Parathyroid adenoma (tissue), 2 donors: ENCODE measurements at regions not wholly inside any gene's neighbourhood (a gene's known extent, or its start where the extent isn't known, plus 50 kb on each side); places are given as distances from the start of the nearest gene placed in this dataset.

Experiments
- H2AFZ ChIP-seq: fragments of 300-600 bp; sonication (generic); one replicate; pipeline ENCODE4 v1.7.0; 2017; ENCODE audit warnings: antibody characterized with exemption, mild to moderate bottlenecking
- H3K27ac ChIP-seq: fragments of 300-600 bp; sonication (generic); one replicate; pipeline ENCODE4 v1.7.0; 2017
- H3K27me3 ChIP-seq: fragments of 300-600 bp; sonication (generic); one replicate; pipeline ENCODE4 v1.7.0; 2017; ENCODE audit warnings: low read length; ENCODE audit not compliant: control insufficient read depth, insufficient read depth
- H3K36me3 ChIP-seq: fragments of 300-600 bp; sonication (generic); one replicate; pipeline ENCODE4 v1.7.0; 2017; ENCODE audit warnings: low read length; ENCODE audit not compliant: control insufficient read depth, insufficient read depth
- H3K4me1 ChIP-seq: fragments of 300-600 bp; sonication (generic); one replicate; pipeline ENCODE4 v1.7.0; 2017; ENCODE audit warnings: control low read depth
- H3K4me2 ChIP-seq: fragments of 300-600 bp; sonication (generic); one replicate; pipeline ENCODE4 v1.7.0; 2017; ENCODE audit warnings: low read length
- H3K4me3 ChIP-seq: fragments of 300-600 bp; sonication (generic); one replicate; pipeline ENCODE4 v1.7.0; 2017; ENCODE audit warnings: low read depth, low read length
- H3K79me2 ChIP-seq: fragments of 300-600 bp; sonication (generic); one replicate; pipeline ENCODE4 v1.7.0; 2017; ENCODE audit warnings: control low read depth
- H3K9ac ChIP-seq: fragments of 300-600 bp; sonication (generic); one replicate; pipeline ENCODE4 v1.7.0; 2017; ENCODE audit warnings: mild to moderate bottlenecking
- H3K9me3 ChIP-seq: fragments of 300-600 bp; sonication (generic); one replicate; pipeline ENCODE4 v1.7.0; 2017; ENCODE audit warnings: low read length; ENCODE audit not compliant: control insufficient read depth
- CTCF ChIP-seq: fragments of 300-600 bp; sonication (generic); IDR thresholded peaks from one replicate; pipeline ENCODE4 v1.7.0; 2017; ENCODE audit warnings: antibody characterized with exemption, mild to moderate bottlenecking
- donor health status: primary hyperparathyroidism.

GRCh38 chr11:109972939-109973338 lies 120.3 kb upstream of the ZC3H12C start:
- Histone ChIP-seq H3K79me2 (no peaks in the 10 kb centered on the region), H2AFZ (no peak overlapping the region), H3K4me1 (no peaks in the 10 kb centered on the region), H3K4me3 (no peak overlapping the region), H3K4me2 (no peak overlapping the region), H3K36me3 (no peaks in the 10 kb centered on the region), H3K9ac (no peak overlapping the region), H3K9me3 (no peaks in the 10 kb centered on the region), H3K27me3 (no peaks in the 10 kb centered on the region), H3K27ac (no peak overlapping the region)
- no peak for TF ChIP-seq CTCF

GRCh38 chr11:109973486-109973885 lies 119.7 kb upstream of the ZC3H12C start:
- Histone ChIP-seq H3K27me3 (no peaks in the 10 kb centered on the region), H3K4me3 (no peak overlapping the region), H3K4me1 (no peaks in the 10 kb centered on the region), H3K9me3 (no peaks in the 10 kb centered on the region), H3K36me3 (no peaks in the 10 kb centered on the region), H3K27ac (no peak overlapping the region), H2AFZ (no peak overlapping the region), H3K9ac (no peak overlapping the region), H3K79me2 (no peaks in the 10 kb centered on the region), H3K4me2 (no peak overlapping the region)
- TF ChIP-seq CTCF: no peak

- Histone ChIP-seq H3K9ac (no peak overlapping the region), H2AFZ (no peak overlapping the region), H3K4me1 (no peaks in the 10 kb centered on the region), H3K27ac (no peak overlapping the region), H3K9me3 (no peaks in the 10 kb centered on the region), H3K27me3 (no peaks in the 10 kb centered on the region), H3K79me2 (no peaks in the 10 kb centered on the region), H3K4me3 (no peak overlapping the region), H3K36me3 (no peaks in the 10 kb centered on the region), H3K4me2 (no peak overlapping the region)
- TF ChIP-seq CTCF: no peak
Measured at GRCh38 chr11:109974523-109974922, 118.7 kb upstream of the ZC3H12C start.

- H3K79me2 ChIP-seq: no peaks in the 10 kb centered on the region
- H3K9me3 ChIP-seq: no peaks in the 10 kb centered on the region
- no peak for TF ChIP-seq CTCF
- H3K36me3 ChIP-seq: no peaks in the 10 kb centered on the region
- no peak overlapping the region for H3K9ac ChIP-seq
- H2AFZ ChIP-seq: no peak overlapping the region
- H3K4me2 ChIP-seq: no peak overlapping the region
- no peaks in the 10 kb centered on the region for H3K27me3 ChIP-seq
- no peaks in the 10 kb centered on the region for H3K4me1 ChIP-seq
- H3K4me3 ChIP-seq: no peak overlapping the region
- no peak overlapping the region for H3K27ac ChIP-seq
Measured at GRCh38 chr11:109978895-109979294, 114.3 kb upstream of the ZC3H12C start.

- no peak overlapping the region for H3K4me2 ChIP-seq
- no peaks in the 10 kb centered on the region for H3K27me3 ChIP-seq
- H3K4me3 ChIP-seq: no peak overlapping the region
- no peak overlapping the region for H3K9ac ChIP-seq
- no peaks in the 10 kb centered on the region for H3K4me1 ChIP-seq
- H3K79me2 ChIP-seq: no peaks in the 10 kb centered on the region
- H3K36me3 ChIP-seq: no peaks in the 10 kb centered on the region
- no peak overlapping the region for H3K27ac ChIP-seq
- no peak for TF ChIP-seq CTCF
- no peak overlapping the region for H2AFZ ChIP-seq
- H3K9me3 ChIP-seq: no peaks in the 10 kb centered on the region
Measured at GRCh38 chr11:109981031-109981636, 112.1 kb upstream of the ZC3H12C start.
